GM19351 (cell line): ENCODE measurements at regions not wholly inside any gene's neighbourhood (a gene's known extent, or its start where the extent isn't known, plus 50 kb on each side); places are given as distances from the start of the nearest gene placed in this dataset.
"Not testable (repeated sequence)": the region's sequence is repeated elsewhere in the genome, so short reads cannot be mapped to it uniquely, and the experiment has no call there.

Experiments
- ATAC-seq: cut with Tn5 transposase; IDR thresholded peaks from one replicate; pipeline ENCODE4 v1.9.1; 2021; ENCODE audit warnings: mild to moderate bottlenecking, moderate library complexity; ENCODE audit not compliant: unreplicated experiment

DNA sequence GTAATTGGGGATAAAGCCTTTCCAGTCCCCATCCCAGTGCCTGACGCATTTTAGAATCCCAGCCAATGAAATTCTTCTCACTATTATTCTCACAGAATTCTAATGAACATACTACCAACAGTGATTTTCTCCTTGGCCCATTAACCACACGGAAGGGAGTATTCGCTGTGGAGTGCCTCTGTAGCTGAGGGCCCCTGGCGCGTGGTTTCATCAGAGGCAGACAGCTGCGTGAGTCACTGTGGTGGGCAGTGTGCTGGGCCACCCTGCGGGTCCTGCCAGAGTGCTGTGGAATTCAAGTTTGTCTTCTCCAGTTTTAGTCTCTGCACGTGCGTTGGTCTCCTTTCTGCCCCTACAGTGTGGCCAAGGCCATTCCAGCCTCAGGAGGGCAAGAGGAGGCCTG is 335.4 kb upstream of the FAT1 start:
- no peak for ATAC-seq

DNA sequence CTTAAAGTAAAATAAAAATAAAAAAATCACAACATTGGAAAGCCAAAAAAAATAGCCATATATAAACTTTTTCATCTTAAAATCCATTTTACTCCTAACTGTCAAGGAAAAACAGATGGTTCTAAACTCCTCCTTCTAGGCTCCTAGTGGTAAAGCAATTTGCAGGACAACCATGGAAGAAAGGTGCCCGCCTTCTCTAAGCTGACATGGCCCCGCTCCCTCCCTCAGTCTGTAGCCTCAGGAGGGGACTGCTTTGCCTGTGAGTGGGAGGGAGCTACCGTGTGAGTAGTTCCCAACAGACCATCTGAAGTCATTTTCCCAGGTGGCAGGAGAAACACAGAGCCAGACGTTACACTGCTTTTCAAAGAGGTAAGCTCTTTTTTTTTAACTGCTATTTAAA is 336.2 kb upstream of the FAT1 start:
- ATAC-seq: no peak

DNA sequence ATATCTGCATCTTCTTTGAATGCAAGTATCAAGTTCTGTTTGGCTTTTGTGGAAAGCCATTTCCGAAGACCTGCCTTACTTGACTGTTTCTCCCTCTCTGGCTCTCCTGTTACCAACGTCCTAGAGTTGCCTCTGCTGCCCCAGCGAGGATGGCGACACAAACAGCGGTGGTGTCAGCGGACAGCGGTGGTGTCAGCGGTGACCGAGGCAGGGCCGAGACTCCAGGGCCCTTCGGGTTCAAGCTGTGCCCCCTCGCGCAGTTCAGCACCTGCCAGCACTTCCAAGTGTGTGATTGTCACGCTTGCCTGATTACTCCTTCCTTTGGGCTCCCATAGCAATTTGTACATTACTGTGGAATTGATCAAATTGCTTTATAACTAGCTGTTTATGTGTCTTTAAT is 336.9 kb upstream of the FAT1 start:
- no peak for ATAC-seq

DNA sequence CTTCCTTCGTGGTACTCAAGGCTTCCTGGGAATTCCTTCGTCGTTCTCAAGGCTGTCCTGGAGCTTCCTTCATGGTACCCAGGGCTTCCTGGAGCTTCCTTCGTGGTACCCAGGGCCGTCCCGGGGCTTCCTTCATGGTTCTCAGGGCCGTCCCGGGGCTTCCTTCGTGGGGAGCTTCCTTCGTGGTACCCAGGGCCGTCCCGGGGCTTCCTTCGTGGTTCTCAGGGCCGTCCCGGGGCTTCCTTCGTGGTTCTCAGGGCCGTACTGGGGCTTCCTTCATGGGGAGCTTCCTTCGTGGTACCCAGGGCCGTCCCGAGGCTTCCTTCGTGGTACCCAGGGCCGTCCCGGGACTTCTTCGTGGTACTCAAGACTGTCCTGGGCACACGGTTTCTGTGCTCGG is 339.6 kb upstream of the FAT1 start:
- ATAC-seq: no peak

GRCh38 chr4:187064033-187064432 is 340.4 kb upstream of the FAT1 start:
- no peak for ATAC-seq

DNA sequence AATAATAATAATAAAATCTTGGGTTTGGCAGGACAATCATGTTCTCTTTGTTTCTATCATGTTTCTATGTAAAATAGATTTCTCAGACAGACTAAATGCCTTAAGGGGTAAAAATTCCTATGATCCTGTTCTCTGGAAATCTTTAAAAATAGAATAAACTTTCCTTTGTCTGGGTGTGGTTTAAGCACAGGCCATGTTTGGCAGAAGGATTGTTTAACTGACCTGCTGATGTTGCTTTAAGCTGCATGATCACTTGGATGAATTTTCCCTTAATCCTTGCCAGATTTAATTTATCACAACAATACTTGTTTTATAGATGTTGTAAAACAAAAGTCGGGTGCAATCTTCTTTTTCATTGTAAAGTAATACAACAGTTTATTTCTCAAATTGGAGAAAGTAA is 341.7 kb upstream of the FAT1 start:
- no peak for ATAC-seq

DNA sequence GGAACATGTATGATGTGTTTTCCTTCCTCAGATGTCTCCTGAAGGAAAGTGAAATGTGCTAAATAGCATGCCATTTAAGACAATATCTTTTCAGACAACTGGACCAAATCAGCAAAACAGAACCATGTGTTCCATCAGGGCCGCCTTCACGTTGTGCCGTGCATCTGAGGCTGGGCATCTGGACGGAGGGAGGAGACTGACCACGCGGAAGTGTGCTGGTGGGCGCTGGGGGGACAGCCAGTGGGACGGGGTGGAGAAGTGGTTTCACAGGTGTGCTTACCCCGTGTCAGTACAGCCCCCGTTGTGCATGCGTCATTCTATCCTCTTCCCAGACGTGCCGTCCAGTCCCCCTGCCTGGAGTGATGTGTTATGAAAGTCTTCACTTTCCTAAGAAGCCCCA is 342.1 kb upstream of the FAT1 start:
- no peak for ATAC-seq

DNA sequence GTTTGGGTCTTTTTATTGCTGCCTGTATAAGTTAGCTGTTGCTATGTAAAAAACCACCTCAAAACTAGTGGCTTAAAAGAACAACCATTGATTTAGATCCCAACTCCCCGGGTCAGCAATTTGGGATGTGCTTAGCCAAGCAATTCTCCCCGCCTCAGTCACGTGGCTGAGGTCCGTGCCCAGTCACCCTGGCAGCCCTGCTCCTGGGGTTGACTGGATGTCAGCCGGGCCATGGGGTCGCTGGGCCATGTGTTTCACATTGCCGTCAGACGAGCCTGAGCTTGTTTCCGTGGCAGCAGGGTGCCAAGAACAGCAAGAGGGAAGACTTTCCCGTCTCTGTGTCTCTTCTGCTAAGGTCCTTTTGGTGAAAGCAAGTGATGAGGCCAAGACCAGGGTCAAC is 345.7 kb upstream of the FAT1 start:
- ATAC-seq: no peak

GRCh38 chr4:187070158-187070557 is 346.5 kb upstream of the FAT1 start:
- no peak for ATAC-seq

- ATAC-seq: no peak
Observed at GRCh38 chr4:187070740-187071139, 347.1 kb upstream of the FAT1 start.

GRCh38 chr4:187071946-187072600 is 348.4 kb upstream of the FAT1 start:
- ATAC-seq: no peak

GRCh38 chr4:187073820-187074219 is 350.2 kb upstream of the FAT1 start:
- no peak for ATAC-seq

DNA sequence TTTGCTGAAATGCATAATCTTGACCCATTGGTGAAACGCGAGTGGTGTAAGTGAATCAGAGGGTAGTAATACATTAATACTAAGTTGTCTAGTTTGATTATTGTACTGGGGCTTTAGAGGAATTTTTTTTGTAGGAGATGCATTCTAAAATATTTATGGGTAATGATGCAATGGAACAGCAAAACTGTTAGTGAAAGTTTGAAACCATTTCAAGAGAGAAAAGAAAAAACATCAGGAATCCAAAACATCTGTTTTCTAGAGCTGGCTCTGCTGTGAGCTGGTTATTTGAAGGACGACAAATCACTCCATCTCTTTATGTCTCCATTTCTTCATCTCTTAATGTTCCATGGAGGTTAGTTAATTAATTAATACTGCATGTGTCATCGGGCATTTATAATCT is 351.9 kb upstream of the FAT1 start:
- no peak for ATAC-seq

- no peak for ATAC-seq
Observed at GRCh38 chr4:187077744-187078401, 354.2 kb upstream of the FAT1 start.

GRCh38 chr4:187084701-187085100 is 361.0 kb upstream of the FAT1 start:
- ATAC-seq: no peak

DNA sequence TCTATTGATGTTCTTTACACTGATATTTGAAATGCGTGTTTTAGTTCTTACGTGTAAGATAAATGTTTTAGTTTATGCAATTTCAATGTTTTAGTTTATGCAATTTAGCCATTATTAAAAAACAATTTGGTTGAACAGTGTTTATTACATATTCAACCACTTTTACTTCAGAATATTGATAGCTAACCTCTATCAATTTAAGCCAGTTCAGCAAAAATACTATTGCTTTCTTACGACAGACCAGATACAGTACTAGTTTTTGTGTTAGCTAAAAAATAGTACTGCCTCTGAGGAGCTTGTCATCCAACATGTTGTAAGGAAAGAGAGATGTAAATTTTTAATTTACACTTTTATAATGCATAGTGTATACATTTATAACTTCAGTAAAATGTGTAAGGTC is 361.7 kb upstream of the FAT1 start:
- ATAC-seq: no peak

DNA sequence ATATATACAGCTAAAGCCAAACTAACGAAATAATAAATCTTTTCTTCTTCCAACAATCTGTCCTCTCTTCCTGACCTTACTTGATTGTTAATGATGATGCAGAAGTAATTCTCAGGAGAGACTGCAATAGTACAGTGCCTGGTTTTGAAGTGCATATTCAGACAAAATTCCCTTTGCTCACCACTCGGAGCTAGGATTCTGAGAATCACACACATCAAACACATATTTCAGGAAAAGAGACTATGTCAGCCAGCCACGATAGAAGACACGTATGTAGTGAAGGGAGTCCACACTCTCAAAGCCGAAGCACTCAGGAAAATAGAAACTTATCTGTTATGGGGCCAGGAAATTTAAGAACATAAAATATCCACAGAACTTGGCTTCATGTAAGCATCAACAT is 362.5 kb upstream of the FAT1 start:
- ATAC-seq: no peak

DNA sequence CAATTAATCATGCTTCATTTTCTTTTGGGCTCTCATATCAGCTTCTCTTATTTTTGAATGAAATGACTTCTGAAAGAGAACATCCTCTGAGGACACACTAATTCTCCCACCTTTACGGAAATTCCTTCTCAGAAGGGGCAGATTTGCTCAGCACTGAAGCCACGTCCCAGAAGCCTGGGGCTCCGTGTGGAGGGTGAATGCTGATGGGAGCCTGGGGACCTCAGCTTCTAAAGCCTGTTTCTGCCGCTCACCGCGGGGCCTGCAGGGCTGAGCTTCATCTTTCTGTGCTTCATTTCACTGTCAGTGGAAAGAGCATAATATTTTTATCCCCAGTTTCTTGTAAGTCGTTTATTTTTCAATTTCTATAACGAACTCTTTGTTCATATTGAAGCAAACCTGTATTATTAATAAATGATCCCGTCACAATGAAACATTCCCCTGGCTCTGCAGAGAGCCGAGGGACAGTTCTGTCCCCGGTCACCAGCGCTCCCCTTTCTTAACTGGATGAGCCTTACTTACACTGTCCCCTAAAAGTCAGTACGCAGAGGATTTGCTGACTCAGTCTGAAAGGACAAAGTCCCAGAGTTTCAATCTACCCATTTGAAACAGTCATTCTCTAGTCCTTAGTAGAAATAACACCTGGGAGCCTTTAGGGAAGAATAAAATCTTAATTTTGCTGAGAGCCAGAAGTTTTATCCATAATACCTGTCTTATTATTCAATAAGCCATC is 364.6 kb upstream of the FAT1 start:
- no peak for ATAC-seq

- no peak for ATAC-seq
Observed at GRCh38 chr4:187090401-187090800, 366.7 kb upstream of the FAT1 start.

- ATAC-seq: not testable (repeated sequence)
Observed at GRCh38 chr4:187090832-187091231, 367.2 kb upstream of the FAT1 start.

DNA sequence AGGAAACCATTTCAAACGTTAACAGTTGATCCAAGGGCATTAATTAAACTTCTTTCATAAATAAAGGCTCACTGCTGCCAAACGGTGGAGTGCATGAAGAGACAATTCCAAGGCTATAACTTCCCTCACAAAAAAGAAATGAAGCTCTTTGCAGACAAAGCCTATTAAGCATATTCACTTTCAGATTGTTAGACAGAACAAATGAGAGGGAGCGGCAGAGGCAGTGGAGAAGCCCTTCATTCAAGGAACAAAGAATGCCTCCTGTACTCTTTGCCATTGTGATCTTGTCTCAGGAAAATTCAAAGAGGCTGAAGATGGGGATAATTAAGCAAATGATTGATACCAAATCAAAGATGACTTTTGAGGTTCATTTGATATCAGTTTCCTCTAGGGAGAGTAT is 370.5 kb upstream of the FAT1 start:
- ATAC-seq: no peak

DNA sequence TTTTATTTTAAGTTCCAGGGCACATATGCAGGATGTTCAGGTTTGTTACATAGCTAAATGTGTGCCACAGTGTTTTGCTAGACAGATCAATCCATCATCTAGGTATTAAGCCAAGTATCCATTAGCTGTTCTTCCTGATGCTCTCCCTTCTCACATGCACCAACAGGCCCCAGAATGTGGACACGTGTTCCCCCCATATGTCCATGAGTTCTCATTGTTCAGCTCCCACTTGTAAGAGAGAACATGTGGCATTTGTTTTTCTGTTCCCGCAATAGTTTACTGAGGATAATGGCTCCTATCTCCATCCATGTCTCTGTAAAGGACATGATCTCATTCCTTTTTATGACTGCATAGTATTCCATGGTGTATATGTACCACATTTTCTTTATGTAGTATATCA is 374.8 kb upstream of the FAT1 start:
- no peak for ATAC-seq
